Cerebellar cortex (tissue), 1 donor: ENCODE measurements at regions not wholly inside any gene's neighbourhood (a gene's known extent, or its start where the extent isn't known, plus 50 kb on each side); places are given as distances from the start of the nearest gene placed in this dataset.
"Not testable (repeated sequence)": the region's sequence is repeated elsewhere in the genome, so short reads cannot be mapped to it uniquely, and the experiment has no call there.

Experiments used
- DNase-seq: peaks from one replicate; pipeline ENCODE4 v3.0.0-alpha.2; 2015; ENCODE audit warnings: low spot score

GRCh38 chr4:121616449-121616848 lies 80.3 kb downstream of the ANXA5 start:
- DNase-seq: not testable (repeated sequence)

- no peak for DNase-seq
These were observed 82.7 kb downstream of the ANXA5 start for GRCh38 chr4:121614101-121614500.

- DNase-seq: no peak
These were observed 97.7 kb downstream of the ANXA5 start for GRCh38 chr4:121599049-121599448.

- no peak for DNase-seq
These were observed 99.3 kb downstream of the ANXA5 start for GRCh38 chr4:121597346-121597934.

- no peak for DNase-seq
These were observed 101.8 kb downstream of the ANXA5 start for GRCh38 chr4:121594796-121595526.

GRCh38 chr4:121593760-121594159 lies 103.0 kb downstream of the ANXA5 start:
- no peak for DNase-seq

GRCh38 chr4:121592257-121592656 lies 104.5 kb downstream of the ANXA5 start:
- DNase-seq: not testable (repeated sequence)

GRCh38 chr4:121584836-121585235 lies 111.9 kb downstream of the ANXA5 start:
- no peak for DNase-seq

GRCh38 chr4:121583396-121583795 lies 113.4 kb downstream of the ANXA5 start:
- no peak for DNase-seq

- DNase-seq: no peak
These were observed 114.5 kb downstream of the ANXA5 start for GRCh38 chr4:121582296-121582695.

- not testable (repeated sequence) for DNase-seq
These were observed 121.4 kb downstream of the ANXA5 start for GRCh38 chr4:121575392-121575791.

- DNase-seq: no peak
These were observed 122.2 kb downstream of the ANXA5 start for GRCh38 chr4:121574618-121575017.

- no peak for DNase-seq
These were observed 129.0 kb downstream of the ANXA5 start for GRCh38 chr4:121567748-121568147.

- no peak for DNase-seq
These were observed 131.9 kb downstream of the ANXA5 start for GRCh38 chr4:121564840-121565375.

GRCh38 chr4:121562811-121563210 lies 134.0 kb downstream of the ANXA5 start:
- no peak for DNase-seq

GRCh38 chr4:121555315-121556107 lies 141.3 kb downstream of the ANXA5 start:
- DNase-seq: no peak

GRCh38 chr4:121554382-121554781 lies 142.4 kb downstream of the ANXA5 start:
- no peak for DNase-seq

GRCh38 chr4:121551881-121552280 lies 144.9 kb downstream of the ANXA5 start:
- DNase-seq: no peak

- DNase-seq: no peak
These were observed 145.5 kb downstream of the ANXA5 start for GRCh38 chr4:121551271-121551670.

GRCh38 chr4:121541696-121542095 lies 155.1 kb downstream of the ANXA5 start:
- no peak for DNase-seq

- DNase-seq: no peak
These were observed 154.5 kb upstream of the QRFPR start for GRCh38 chr4:121535351-121535750.

GRCh38 chr4:121534187-121534586 lies 153.4 kb upstream of the QRFPR start:
- DNase-seq: no peak

- DNase-seq: no peak
These were observed 145.7 kb upstream of the QRFPR start for GRCh38 chr4:121526509-121526908.
